Tibial artery (tissue), 4 donors: ENCODE measurements at regions not wholly inside any gene's neighbourhood (a gene's known extent, or its start where the extent isn't known, plus 50 kb on each side); places are given as distances from the start of the nearest gene placed in this dataset.

Experiments used
- DNase-seq, 2 donors: peaks; one replicate each; pipeline ENCODE4 v3.0.0-alpha.2; 2019
- H3K27ac ChIP-seq, 2 donors: fragments of 200-600 bp; sonication (generic) in 1 of 2; 1 replicate in 1 of 2; 2 replicates in 1 of 2; pipeline ENCODE4 v1.5.1; 2018 to 2019; ENCODE audit warnings: mild to moderate bottlenecking in 1 of 2
- H3K27me3 ChIP-seq, 2 donors: fragments of 200-600 bp; sonication (generic) in 1 of 2; one replicate each; pipeline versions ENCODE4 v1.5.1 to v1.6.0; 2016 to 2019
- H3K36me3 ChIP-seq, 3 donors: fragments of 200-600 bp; sonication (generic) in 2 of 3; one replicate each; pipeline ENCODE4 v1.5.1; 2016 to 2019; ENCODE audit warnings: mild to moderate bottlenecking in 2 of 3
- H3K4me1 ChIP-seq, 4 donors: fragments of 200-600 bp; sonication (generic) in 2 of 4; 1 replicate in 3 of 4; 2 replicates in 1 of 4; pipeline ENCODE4 v1.5.1; 2016 to 2019
- H3K4me3 ChIP-seq, 2 donors: fragments of 200-600 bp; sonication (generic) in 1 of 2; 1 replicate in 1 of 2; 2 replicates in 1 of 2; pipeline ENCODE4 v1.5.1; 2018 to 2019; ENCODE audit warnings: mild to moderate bottlenecking in 2 of 2
- H3K9me3 ChIP-seq, 3 donors: fragments of 200-600 bp; sonication (generic) in 1 of 3; one replicate each; pipeline ENCODE4 v1.5.1; 2016 to 2019
- intact Hi-C: fragments of 100-400 bp; cut with DNase I; formaldehyde crosslinking; loops from one replicate; pipeline ENCODE4 v1.15.0; 2023; ENCODE audit warnings: low total_unique reads
- TF ChIP-seq, protein P1 (sequence below), 2 experiments: fragments of 200-600 bp in 1 of 2; fragments of 450-650 bp in 1 of 2; IDR thresholded peaks; one replicate each; pipeline ENCODE4 v1.5.1; 2017 to 2019; ENCODE audit warnings: antibody characterized with exemption in 2 of 2, mild to moderate bottlenecking in 1 of 2, moderate library complexity in 1 of 2

DNA sequence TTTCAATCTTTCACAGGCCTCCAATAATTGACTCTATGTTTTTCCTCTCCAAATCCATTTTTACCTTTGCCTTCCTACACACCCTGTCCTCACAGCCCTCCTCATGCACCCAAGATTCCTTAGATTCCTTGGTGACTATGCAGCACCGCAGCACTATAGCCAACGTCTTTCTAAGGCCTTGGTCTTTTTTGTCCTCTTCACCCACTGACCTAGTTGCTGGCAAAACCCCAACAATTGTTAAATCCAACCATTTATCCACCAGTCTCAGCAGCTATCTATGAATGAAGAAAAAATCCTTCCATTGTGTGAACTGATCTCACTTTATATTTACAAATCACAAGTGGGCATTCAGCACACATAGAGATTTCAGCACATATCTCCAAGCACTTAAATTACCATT lies 203.9 kb downstream of the VGLL3 start:
- H3K9me3 ChIP-seq: no peaks in the 10 kb centered on the region
- H3K4me1 ChIP-seq: peaks cover 0 to 11% (median 0%) of the 10 kb centered on the region in 4 donors
- intact Hi-C loops: no loop called here
- no peaks in the 10 kb centered on the region for H3K27me3 ChIP-seq
- no peaks in the 10 kb centered on the region for H3K36me3 ChIP-seq
- H3K27ac ChIP-seq: no peak overlapping the region
- TF ChIP-seq, protein P1, sequence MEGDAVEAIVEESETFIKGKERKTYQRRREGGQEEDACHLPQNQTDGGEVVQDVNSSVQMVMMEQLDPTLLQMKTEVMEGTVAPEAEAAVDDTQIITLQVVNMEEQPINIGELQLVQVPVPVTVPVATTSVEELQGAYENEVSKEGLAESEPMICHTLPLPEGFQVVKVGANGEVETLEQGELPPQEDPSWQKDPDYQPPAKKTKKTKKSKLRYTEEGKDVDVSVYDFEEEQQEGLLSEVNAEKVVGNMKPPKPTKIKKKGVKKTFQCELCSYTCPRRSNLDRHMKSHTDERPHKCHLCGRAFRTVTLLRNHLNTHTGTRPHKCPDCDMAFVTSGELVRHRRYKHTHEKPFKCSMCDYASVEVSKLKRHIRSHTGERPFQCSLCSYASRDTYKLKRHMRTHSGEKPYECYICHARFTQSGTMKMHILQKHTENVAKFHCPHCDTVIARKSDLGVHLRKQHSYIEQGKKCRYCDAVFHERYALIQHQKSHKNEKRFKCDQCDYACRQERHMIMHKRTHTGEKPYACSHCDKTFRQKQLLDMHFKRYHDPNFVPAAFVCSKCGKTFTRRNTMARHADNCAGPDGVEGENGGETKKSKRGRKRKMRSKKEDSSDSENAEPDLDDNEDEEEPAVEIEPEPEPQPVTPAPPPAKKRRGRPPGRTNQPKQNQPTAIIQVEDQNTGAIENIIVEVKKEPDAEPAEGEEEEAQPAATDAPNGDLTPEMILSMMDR (IDR thresholded peaks at IDR 0.05): no peak
- H3K4me3 ChIP-seq: no peak overlapping the region
- no peak for DNase-seq

DNA sequence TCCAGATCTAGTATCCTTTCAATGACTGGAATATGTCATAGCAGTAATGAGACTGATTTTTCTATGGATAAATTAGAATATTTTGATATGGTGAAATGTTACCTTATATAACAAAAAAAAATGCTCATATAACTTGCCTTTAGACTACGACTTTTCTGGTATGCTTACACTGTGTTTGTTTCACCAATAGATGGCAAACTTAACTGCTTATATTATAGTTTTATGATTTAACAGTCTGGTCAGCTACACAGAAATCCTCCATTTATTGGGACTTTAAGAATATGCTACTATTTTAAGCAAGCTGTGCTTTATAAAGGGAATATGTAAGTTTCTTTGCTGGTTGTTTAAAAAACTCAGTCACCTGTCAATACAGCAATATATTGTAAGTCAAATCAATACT lies 205.6 kb downstream of the VGLL3 start:
- no peaks in the 10 kb centered on the region for H3K9me3 ChIP-seq
- TF ChIP-seq, protein P1 (IDR thresholded peaks at IDR 0.05): peak; percentile 39 to 52
- no peaks in the 10 kb centered on the region for H3K36me3 ChIP-seq
- DNase-seq: no peak
- H3K27ac ChIP-seq: no peak overlapping the region
- H3K27me3 ChIP-seq: no peaks in the 10 kb centered on the region
- no peak overlapping the region for H3K4me3 ChIP-seq
- H3K4me1 ChIP-seq: peaks cover 0 to 11% (median 0%) of the 10 kb centered on the region in 4 donors
- intact Hi-C loops: loop anchor here (2.0 kb wide), 1 partner anchor 299 kb away; no protein-coding TSS in a partner anchor

DNA sequence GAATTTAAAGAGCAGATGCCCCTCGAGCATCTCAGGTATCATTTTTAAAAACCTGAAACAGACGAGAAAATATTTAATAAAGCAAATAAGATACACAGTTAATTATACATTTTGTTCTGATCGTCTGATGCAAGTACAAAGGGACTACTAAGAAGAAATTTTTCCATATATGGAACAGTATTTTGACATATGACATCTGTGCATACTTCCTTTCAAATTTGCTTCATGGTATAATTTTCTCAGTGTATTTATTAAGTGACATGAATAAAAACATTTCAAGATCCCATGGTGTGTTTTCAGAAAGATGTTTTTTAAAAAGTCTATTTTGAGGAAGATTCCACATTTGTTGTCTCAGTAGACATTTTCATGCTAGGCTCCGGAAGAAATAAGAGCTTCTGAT lies 208.1 kb downstream of the VGLL3 start:
- TF ChIP-seq, protein P1 (IDR thresholded peaks at IDR 0.05): no peak
- Histone ChIP-seq H3K4me1 (peaks cover 0 to 11% (median 0%) of the 10 kb centered on the region in 4 donors), H3K9me3 (no peaks in the 10 kb centered on the region), H3K4me3 (no peak overlapping the region), H3K36me3 (no peaks in the 10 kb centered on the region), H3K27ac (no peak overlapping the region), H3K27me3 (no peaks in the 10 kb centered on the region)
- intact Hi-C loops: no loop called here
- DNase-seq: no peak

DNA sequence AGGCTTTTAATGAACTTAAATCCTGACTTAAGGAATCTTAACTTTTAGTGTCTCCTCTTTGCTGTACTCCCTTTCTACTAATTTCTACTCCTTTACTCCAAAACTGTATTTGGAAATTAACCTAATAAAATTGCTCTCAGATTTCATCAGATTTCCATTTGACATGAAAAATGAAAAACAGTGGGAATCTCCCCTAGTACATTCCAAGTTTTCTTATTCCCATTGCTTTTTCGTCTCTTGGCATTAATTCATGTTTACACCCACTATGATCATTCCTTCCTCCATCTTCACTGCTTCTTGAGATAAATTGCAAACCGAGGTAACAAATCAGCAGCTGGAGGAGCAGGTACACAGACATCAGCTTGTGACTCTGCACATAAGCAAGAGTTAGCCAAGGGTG lies 208.7 kb downstream of the VGLL3 start:
- no peak for DNase-seq

DNA sequence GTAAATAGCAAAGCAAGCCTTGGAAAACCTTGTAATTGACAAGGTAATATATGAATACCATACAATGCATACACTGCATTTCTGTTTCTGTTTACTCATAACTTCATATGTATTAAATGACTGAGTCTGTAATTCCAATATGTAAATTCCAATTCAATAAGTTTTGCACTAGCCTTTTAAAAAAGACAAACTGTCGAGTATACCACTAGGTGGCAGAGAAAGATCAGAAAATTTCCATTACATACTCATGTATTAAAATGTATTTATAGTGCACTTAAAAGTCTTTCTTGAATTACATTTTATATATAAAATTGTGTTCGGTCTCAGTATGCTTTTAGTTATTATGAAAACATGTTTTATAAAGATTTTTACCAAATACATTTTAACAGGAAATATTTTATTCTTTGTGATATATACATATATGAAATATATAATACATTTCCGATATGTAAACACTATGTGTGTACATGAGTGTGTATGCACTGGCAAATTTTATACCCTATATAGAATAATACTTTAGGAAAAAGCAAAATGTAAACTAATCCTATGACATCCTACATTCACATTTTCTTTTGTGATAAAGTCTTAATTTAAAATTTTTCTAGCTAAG lies 216.8 kb downstream of the VGLL3 start:
- intact Hi-C loops: loop anchor here (5.0 kb wide), 1 partner anchor 393 kb away; no protein-coding TSS in a partner anchor
- Histone ChIP-seq H3K9me3 (no peaks in the 10 kb centered on the region), H3K4me3 (no peak overlapping the region), H3K27me3 (no peaks in the 10 kb centered on the region), H3K4me1 (no peaks in the 10 kb centered on the region), H3K27ac (no peak overlapping the region), H3K36me3 (no peaks in the 10 kb centered on the region)
- TF ChIP-seq, protein P1 (IDR thresholded peaks at IDR 0.05): peak; percentile 47 to 56
- no peak for DNase-seq

More for the DNA sequence above, 208.7 kb downstream of the VGLL3 start:
- intact Hi-C loops: no loop called here
- H3K4me1 ChIP-seq: peaks cover 0 to 11% (median 0%) of the 10 kb centered on the region in 4 donors
- no peaks in the 10 kb centered on the region for H3K36me3 ChIP-seq
- H3K27me3 ChIP-seq: no peaks in the 10 kb centered on the region
- no peak overlapping the region for H3K27ac ChIP-seq
- TF ChIP-seq, protein P1 (IDR thresholded peaks at IDR 0.05): no peak
- H3K4me3 ChIP-seq: no peak overlapping the region
- H3K9me3 ChIP-seq: no peaks in the 10 kb centered on the region
